HG03565 (cell line): ENCODE measurements at regions not wholly inside any gene's neighbourhood (a gene's known extent, or its start where the extent isn't known, plus 50 kb on each side); places are given as distances from the start of the nearest gene placed in this dataset.
"Not testable (repeated sequence)": the region's sequence is repeated elsewhere in the genome, so short reads cannot be mapped to it uniquely, and the experiment has no call there.

Source experiments
- ATAC-seq: cut with Tn5 transposase; IDR thresholded peaks from one replicate; pipeline ENCODE4 v1.9.1; 2021; ENCODE audit warnings: mild to moderate bottlenecking, moderate library complexity; ENCODE audit not compliant: unreplicated experiment

GRCh38 chr10:81386817-81387216 lies 488.2 kb upstream of the NRG3 start:
- ATAC-seq = no peak

- ATAC-seq = no peak
Observed at GRCh38 chr10:81403451-81403850, 471.5 kb upstream of the NRG3 start.

GRCh38 chr10:81405399-81405798 lies 469.6 kb upstream of the NRG3 start:
- no peak for ATAC-seq

- no peak for ATAC-seq
Observed at GRCh38 chr10:81414038-81414437, 461.0 kb upstream of the NRG3 start.

- ATAC-seq = no peak
Observed at GRCh38 chr10:81426722-81427121, 448.3 kb upstream of the NRG3 start.

- ATAC-seq = no peak
Observed at GRCh38 chr10:81428456-81429134, 446.4 kb upstream of the NRG3 start.

- ATAC-seq = no peak
Observed at GRCh38 chr10:81439445-81439844, 435.5 kb upstream of the NRG3 start.

- ATAC-seq = not testable (repeated sequence)
Observed at GRCh38 chr10:81441624-81442023, 433.4 kb upstream of the NRG3 start.

GRCh38 chr10:81444242-81444929 lies 430.6 kb upstream of the NRG3 start:
- ATAC-seq = no peak

GRCh38 chr10:81450651-81451050 lies 424.3 kb upstream of the NRG3 start:
- ATAC-seq = no peak

GRCh38 chr10:81472927-81473470 lies 402.0 kb upstream of the NRG3 start:
- no peak for ATAC-seq

GRCh38 chr10:81473755-81474154 lies 401.2 kb upstream of the NRG3 start:
- ATAC-seq = no peak

- no peak for ATAC-seq
Observed at GRCh38 chr10:81479316-81479715, 395.7 kb upstream of the NRG3 start.

GRCh38 chr10:81496626-81497025 lies 378.4 kb upstream of the NRG3 start:
- ATAC-seq = no peak

GRCh38 chr10:81498011-81498551 lies 376.9 kb upstream of the NRG3 start:
- no peak for ATAC-seq

GRCh38 chr10:81502677-81503359 lies 372.2 kb upstream of the NRG3 start:
- no peak for ATAC-seq

GRCh38 chr10:81505777-81506176 lies 369.2 kb upstream of the NRG3 start:
- ATAC-seq = not testable (repeated sequence)

- no peak for ATAC-seq
Observed at GRCh38 chr10:81514811-81515210, 360.2 kb upstream of the NRG3 start.

GRCh38 chr10:81520688-81521087 lies 354.3 kb upstream of the NRG3 start:
- no peak for ATAC-seq

GRCh38 chr10:81524467-81524866 lies 350.5 kb upstream of the NRG3 start:
- no peak for ATAC-seq

GRCh38 chr10:81532403-81532802 lies 342.6 kb upstream of the NRG3 start:
- no peak for ATAC-seq
